ENCODE measurements at regions not wholly inside any gene's neighbourhood (a gene's known extent, or its start where the extent isn't known, plus 50 kb on each side); places are given as distances from the start of the nearest gene placed in this dataset.

DNA sequence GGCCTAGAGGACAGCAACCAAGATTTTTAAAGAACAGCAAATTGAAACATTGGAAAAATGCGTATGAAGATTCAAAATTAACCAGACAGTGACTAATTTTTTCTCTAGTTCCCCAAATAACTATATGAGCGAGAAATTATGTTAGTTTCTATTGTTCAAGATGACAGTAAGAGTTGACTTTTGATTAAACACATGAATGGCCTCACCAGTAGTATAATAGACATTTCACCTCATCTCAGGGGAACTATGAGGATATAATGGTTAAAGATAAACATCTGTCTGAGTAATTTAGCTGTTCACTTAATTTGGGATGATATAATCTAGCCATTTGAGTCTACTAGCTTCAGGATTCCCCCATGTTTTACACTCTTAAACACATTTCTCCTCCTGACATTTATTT, 380.9 kb upstream of the NWD2 start:
- TF ChIP-seq, protein P1, sequence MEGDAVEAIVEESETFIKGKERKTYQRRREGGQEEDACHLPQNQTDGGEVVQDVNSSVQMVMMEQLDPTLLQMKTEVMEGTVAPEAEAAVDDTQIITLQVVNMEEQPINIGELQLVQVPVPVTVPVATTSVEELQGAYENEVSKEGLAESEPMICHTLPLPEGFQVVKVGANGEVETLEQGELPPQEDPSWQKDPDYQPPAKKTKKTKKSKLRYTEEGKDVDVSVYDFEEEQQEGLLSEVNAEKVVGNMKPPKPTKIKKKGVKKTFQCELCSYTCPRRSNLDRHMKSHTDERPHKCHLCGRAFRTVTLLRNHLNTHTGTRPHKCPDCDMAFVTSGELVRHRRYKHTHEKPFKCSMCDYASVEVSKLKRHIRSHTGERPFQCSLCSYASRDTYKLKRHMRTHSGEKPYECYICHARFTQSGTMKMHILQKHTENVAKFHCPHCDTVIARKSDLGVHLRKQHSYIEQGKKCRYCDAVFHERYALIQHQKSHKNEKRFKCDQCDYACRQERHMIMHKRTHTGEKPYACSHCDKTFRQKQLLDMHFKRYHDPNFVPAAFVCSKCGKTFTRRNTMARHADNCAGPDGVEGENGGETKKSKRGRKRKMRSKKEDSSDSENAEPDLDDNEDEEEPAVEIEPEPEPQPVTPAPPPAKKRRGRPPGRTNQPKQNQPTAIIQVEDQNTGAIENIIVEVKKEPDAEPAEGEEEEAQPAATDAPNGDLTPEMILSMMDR (IDR thresholded peaks at IDR 0.05), result no peak
- no peak for TF ChIP-seq EZH2 (IDR thresholded peaks at IDR 0.05; ENCODE audit: borderline replicate concordance, insufficient read depth, low read depth, low read length, poor library complexity, severe bottlenecking)

All from B cell (primary cell).